ENCODE measurements at regions not wholly inside any gene's neighbourhood (a gene's known extent, or its start where the extent isn't known, plus 50 kb on each side); places are given as distances from the start of the nearest gene placed in this dataset.

- TF ChIP-seq CTCF (IDR thresholded peaks at IDR 0.05), result no peak
- no peak for TF ChIP-seq POLR2AphosphoS5 (IDR thresholded peaks at IDR 0.05)
- TF ChIP-seq POLR2A (IDR thresholded peaks at IDR 0.05), result no peak
Measured at GRCh38 chr4:128615197-128615596, 194.3 kb upstream of the JADE1 start.

All from breast epithelium (tissue), 3 donors.